NCI-H128 (cell line): ENCODE measurements at regions not wholly inside any gene's neighbourhood (a gene's known extent, or its start where the extent isn't known, plus 50 kb on each side); places are given as distances from the start of the nearest gene placed in this dataset.
A peak's percentile ranks its signal among the peaks of the same experiment; 100 is the strongest.

Experiments used
- DNase-seq: peaks from one replicate; lab custom pipeline; 2025; ENCODE audit not compliant: unreplicated experiment; lab: John Stamatoyannopoulos, UW

- DNase-seq, result no peak
Measured at GRCh38 chr3:107428051-107428858, 51.0 kb downstream of the CCDC54 start.

- peak; percentile 38 for DNase-seq
Measured at GRCh38 chr3:107429320-107430181, 52.3 kb downstream of the CCDC54 start.

- DNase-seq, result no peak
Measured at GRCh38 chr3:107430214-107430995, 53.2 kb downstream of the CCDC54 start.

- DNase-seq, result no peak
Measured at GRCh38 chr3:107430996-107431245, 53.7 kb downstream of the CCDC54 start.

- DNase-seq, result peak; percentile 60
Measured at GRCh38 chr3:107431246-107432012, 54.2 kb downstream of the CCDC54 start.

GRCh38 chr3:107432013-107432515, 54.8 kb downstream of the CCDC54 start:
- DNase-seq, result no peak

- DNase-seq, result no peak
Measured at GRCh38 chr3:107432646-107433045, 55.4 kb downstream of the CCDC54 start.

GRCh38 chr3:107436029-107436428, 58.8 kb downstream of the CCDC54 start:
- DNase-seq, result no peak

GRCh38 chr3:107438671-107439070, 61.4 kb downstream of the CCDC54 start:
- DNase-seq, result no peak

GRCh38 chr3:107441617-107442016, 64.4 kb downstream of the CCDC54 start:
- DNase-seq, result no peak

GRCh38 chr3:107443461-107443860, 66.2 kb downstream of the CCDC54 start:
- no peak for DNase-seq

- no peak for DNase-seq
Measured at GRCh38 chr3:107446706-107447105, 69.5 kb downstream of the CCDC54 start.

- DNase-seq, result no peak
Measured at GRCh38 chr3:107450254-107450893, 72.4 kb upstream of the BBX start.

- DNase-seq, result no peak
Measured at GRCh38 chr3:107452436-107452835, 70.3 kb upstream of the BBX start.

GRCh38 chr3:107453504-107453903, 69.3 kb upstream of the BBX start:
- DNase-seq, result no peak

GRCh38 chr3:107455621-107456020, 67.1 kb upstream of the BBX start:
- DNase-seq, result no peak

GRCh38 chr3:107456501-107456900, 66.3 kb upstream of the BBX start:
- no peak for DNase-seq

GRCh38 chr3:107458871-107459270, 63.9 kb upstream of the BBX start:
- no peak for DNase-seq

- no peak for DNase-seq
Measured at GRCh38 chr3:107461721-107462120, 61.0 kb upstream of the BBX start.

- DNase-seq, result no peak
Measured at GRCh38 chr3:107464037-107464436, 58.7 kb upstream of the BBX start.
